ENCODE measurements at regions not wholly inside any gene's neighbourhood (a gene's known extent, or its start where the extent isn't known, plus 50 kb on each side); places are given as distances from the start of the nearest gene placed in this dataset.
"Not testable (repeated sequence)": the region's sequence is repeated elsewhere in the genome, so short reads cannot be mapped to it uniquely, and the experiment has no call there.

DNA sequence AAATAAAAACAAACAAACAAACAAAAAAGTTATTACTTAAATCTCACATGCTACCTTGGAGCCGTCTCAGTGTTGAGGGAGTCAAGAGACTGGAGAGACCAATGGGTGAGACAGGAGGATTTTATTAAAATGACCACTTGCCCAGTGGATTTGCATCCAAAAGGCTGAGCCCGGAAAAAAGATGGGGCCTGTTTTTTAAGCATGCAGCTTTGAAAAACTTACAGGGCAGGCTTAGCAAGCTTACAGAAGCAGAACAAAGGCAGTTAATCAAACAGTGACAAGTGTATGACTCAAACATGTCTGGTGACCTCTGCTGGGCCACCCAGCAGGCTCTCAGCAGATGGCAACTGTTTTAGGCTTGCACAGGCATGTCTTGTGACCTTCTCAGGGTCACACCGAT, 82.5 kb downstream of the POTEH start:
- not testable (repeated sequence) for TF ChIP-seq CTCF (IDR thresholded peaks at IDR 0.05 in 8 of 11, conservative IDR thresholded peaks at IDR 0.05 in 3 of 11); POLR2A (IDR thresholded peaks at IDR 0.05); POLR2AphosphoS5 (IDR thresholded peaks at IDR 0.05)
